Activated naive CD4-positive, alpha-beta T cell treated with anti-CD3 and anti-CD28 coated beads, Interleukin-2, amount 50 U/mL, for 72 hours (primary cell): ENCODE measurements at regions not wholly inside any gene's neighbourhood (a gene's known extent, or its start where the extent isn't known, plus 50 kb on each side); places are given as distances from the start of the nearest gene placed in this dataset.
"Not testable (repeated sequence)": the region's sequence is repeated elsewhere in the genome, so short reads cannot be mapped to it uniquely, and the experiment has no call there.

Source experiments
- ATAC-seq, 2 donors: fragments of 150-1000 bp; cut with Tn5 transposase; 2 replicates each; pipeline ENCODE4 v1.10.0; 2021; ENCODE audit warnings: mild to moderate bottlenecking in 2 of 2, moderate library complexity in 2 of 2
- DNase-seq, 2 donors: peaks; one replicate each; pipeline ENCODE4 v3.0.0; 2021 to 2022; ENCODE audit warnings: low spot score in 2 of 2
- H3K27ac Mint-ChIP-seq, 2 donors: one replicate each; pipeline ENCODE4 v1.8.0; 2022; ENCODE audit warnings: mild to moderate bottlenecking in 2 of 2, mixed read lengths in 2 of 2
- H3K36me3 Mint-ChIP-seq, 2 donors: one replicate each; pipeline ENCODE4 v1.8.0; 2022; ENCODE audit warnings: mixed read lengths in 2 of 2
- H3K9me3 Mint-ChIP-seq, 2 donors: one replicate each; pipeline ENCODE4 v1.8.0; 2022; ENCODE audit warnings: mixed read lengths in 2 of 2

- peaks cover 13% of the 10 kb centered on the region in 2 donors for H3K9me3 Mint-ChIP-seq
- no peaks in the 10 kb centered on the region for H3K36me3 Mint-ChIP-seq
- DNase-seq = no peak
- H3K27ac Mint-ChIP-seq = no peak overlapping the region
- ATAC-seq = no peak
Observed at GRCh38 chr3:74403307-74403706, 211.2 kb downstream of the CNTN3 start.

- no peak for DNase-seq
- no peak overlapping the region for H3K27ac Mint-ChIP-seq
- H3K9me3 Mint-ChIP-seq = peaks cover 13% of the 10 kb centered on the region in 2 donors
- no peak for ATAC-seq
- H3K36me3 Mint-ChIP-seq = no peaks in the 10 kb centered on the region
Observed at GRCh38 chr3:74402821-74403220, 211.6 kb downstream of the CNTN3 start.

- H3K9me3 Mint-ChIP-seq = peaks cover 35 to 40% of the 10 kb centered on the region in 2 donors
- ATAC-seq (no peak), DNase-seq (no peak)
- peaks cover 0 to 6% of the 10 kb centered on the region in 2 donors for H3K36me3 Mint-ChIP-seq
- no peak overlapping the region for H3K27ac Mint-ChIP-seq
Observed at GRCh38 chr3:74393426-74393825, 221.0 kb downstream of the CNTN3 start.

- H3K27ac Mint-ChIP-seq = no peak overlapping the region
- no peaks in the 10 kb centered on the region for H3K36me3 Mint-ChIP-seq
- ATAC-seq = no peak
- peaks cover 21 to 34% of the 10 kb centered on the region in 2 donors for H3K9me3 Mint-ChIP-seq
- DNase-seq = no peak
Observed at GRCh38 chr3:74390121-74390877, 224.2 kb downstream of the CNTN3 start.

GRCh38 chr3:74387111-74387735, 227.2 kb downstream of the CNTN3 start:
- H3K27ac Mint-ChIP-seq = no peak overlapping the region
- ATAC-seq (no peak), DNase-seq (no peak)
- H3K36me3 Mint-ChIP-seq = no peaks in the 10 kb centered on the region
- H3K9me3 Mint-ChIP-seq = peaks cover 5 to 18% of the 10 kb centered on the region in 2 donors

- Mint-ChIP-seq H3K27ac (no peak overlapping the region), H3K9me3 (peaks cover 9 to 10% of the 10 kb centered on the region in 2 donors), H3K36me3 (no peaks in the 10 kb centered on the region)
- ATAC-seq (no peak), DNase-seq (no peak)
Observed at GRCh38 chr3:74384159-74384558, 230.3 kb downstream of the CNTN3 start.

GRCh38 chr3:74377669-74378068, 236.8 kb downstream of the CNTN3 start:
- DNase-seq = no peak
- H3K9me3 Mint-ChIP-seq = peaks cover 15 to 19% of the 10 kb centered on the region in 2 donors
- no peak for ATAC-seq
- H3K36me3 Mint-ChIP-seq = no peaks in the 10 kb centered on the region
- no peak overlapping the region for H3K27ac Mint-ChIP-seq

- peaks cover 23 to 27% of the 10 kb centered on the region in 2 donors for H3K9me3 Mint-ChIP-seq
- not testable (repeated sequence) for H3K27ac Mint-ChIP-seq, H3K36me3 Mint-ChIP-seq, DNase-seq, ATAC-seq
Observed at GRCh38 chr3:74376323-74376722, 238.1 kb downstream of the CNTN3 start.

- Mint-ChIP-seq H3K9me3 (peaks cover 19 to 23% of the 10 kb centered on the region in 2 donors), H3K36me3 (no peaks in the 10 kb centered on the region), H3K27ac (no peak overlapping the region)
- DNase-seq = no peak
- no peak for ATAC-seq
Observed at GRCh38 chr3:74375653-74376052, 238.8 kb downstream of the CNTN3 start.

- Mint-ChIP-seq H3K9me3 (peaks cover 8 to 23% of the 10 kb centered on the region in 2 donors), H3K27ac (no peak overlapping the region), H3K36me3 (no peaks in the 10 kb centered on the region)
- no peak for DNase-seq
- ATAC-seq = no peak
Observed at GRCh38 chr3:74372743-74373142, 241.7 kb downstream of the CNTN3 start.

GRCh38 chr3:74370342-74370741, 244.1 kb downstream of the CNTN3 start:
- DNase-seq = no peak
- ATAC-seq = no peak
- H3K36me3 Mint-ChIP-seq = no peaks in the 10 kb centered on the region
- H3K9me3 Mint-ChIP-seq = peaks cover 11 to 21% of the 10 kb centered on the region in 2 donors
- H3K27ac Mint-ChIP-seq = no peak overlapping the region

GRCh38 chr3:74366331-74366730, 248.1 kb downstream of the CNTN3 start:
- no peaks in the 10 kb centered on the region for H3K36me3 Mint-ChIP-seq
- H3K27ac Mint-ChIP-seq = no peak overlapping the region
- peaks cover 8 to 9% of the 10 kb centered on the region in 2 donors for H3K9me3 Mint-ChIP-seq
- DNase-seq (no peak), ATAC-seq (no peak)

- peaks cover 8 to 12% of the 10 kb centered on the region in 2 donors for H3K9me3 Mint-ChIP-seq
- DNase-seq (no peak), ATAC-seq (no peak)
- no peak overlapping the region for H3K27ac Mint-ChIP-seq
- no peaks in the 10 kb centered on the region for H3K36me3 Mint-ChIP-seq
Observed at GRCh38 chr3:74363346-74363745, 251.1 kb downstream of the CNTN3 start.

- no peak overlapping the region for H3K27ac Mint-ChIP-seq
- peaks cover 5 to 13% of the 10 kb centered on the region in 2 donors for H3K9me3 Mint-ChIP-seq
- DNase-seq (no peak), ATAC-seq (no peak)
- H3K36me3 Mint-ChIP-seq = no peaks in the 10 kb centered on the region
Observed at GRCh38 chr3:74360406-74360805, 254.1 kb downstream of the CNTN3 start.

- Mint-ChIP-seq H3K27ac (no peak overlapping the region), H3K9me3 (peaks cover 7 to 12% of the 10 kb centered on the region in 2 donors), H3K36me3 (no peaks in the 10 kb centered on the region)
- DNase-seq (no peak), ATAC-seq (no peak)
Observed at GRCh38 chr3:74357881-74358280, 256.6 kb downstream of the CNTN3 start.

- peaks cover 18 to 21% of the 10 kb centered on the region in 2 donors for H3K9me3 Mint-ChIP-seq
- H3K36me3 Mint-ChIP-seq = no peaks in the 10 kb centered on the region
- ATAC-seq = no peak
- no peak overlapping the region for H3K27ac Mint-ChIP-seq
- DNase-seq = no peak
Observed at GRCh38 chr3:74353039-74353438, 261.4 kb downstream of the CNTN3 start.

- no peak for DNase-seq
- ATAC-seq = no peak
- H3K36me3 Mint-ChIP-seq = no peaks in the 10 kb centered on the region
- peaks cover 18 to 21% of the 10 kb centered on the region in 2 donors for H3K9me3 Mint-ChIP-seq
- H3K27ac Mint-ChIP-seq = no peak overlapping the region
Observed at GRCh38 chr3:74352166-74352565, 262.3 kb downstream of the CNTN3 start.

- ATAC-seq = no peak
- Mint-ChIP-seq H3K27ac (no peak overlapping the region), H3K36me3 (no peaks in the 10 kb centered on the region), H3K9me3 (peaks cover 18 to 19% of the 10 kb centered on the region in 2 donors)
- DNase-seq = no peak
Observed at GRCh38 chr3:74351213-74351612, 263.2 kb downstream of the CNTN3 start.
